ENCODE measurements at regions not wholly inside any gene's neighbourhood (a gene's known extent, or its start where the extent isn't known, plus 50 kb on each side); places are given as distances from the start of the nearest gene placed in this dataset.

DNA sequence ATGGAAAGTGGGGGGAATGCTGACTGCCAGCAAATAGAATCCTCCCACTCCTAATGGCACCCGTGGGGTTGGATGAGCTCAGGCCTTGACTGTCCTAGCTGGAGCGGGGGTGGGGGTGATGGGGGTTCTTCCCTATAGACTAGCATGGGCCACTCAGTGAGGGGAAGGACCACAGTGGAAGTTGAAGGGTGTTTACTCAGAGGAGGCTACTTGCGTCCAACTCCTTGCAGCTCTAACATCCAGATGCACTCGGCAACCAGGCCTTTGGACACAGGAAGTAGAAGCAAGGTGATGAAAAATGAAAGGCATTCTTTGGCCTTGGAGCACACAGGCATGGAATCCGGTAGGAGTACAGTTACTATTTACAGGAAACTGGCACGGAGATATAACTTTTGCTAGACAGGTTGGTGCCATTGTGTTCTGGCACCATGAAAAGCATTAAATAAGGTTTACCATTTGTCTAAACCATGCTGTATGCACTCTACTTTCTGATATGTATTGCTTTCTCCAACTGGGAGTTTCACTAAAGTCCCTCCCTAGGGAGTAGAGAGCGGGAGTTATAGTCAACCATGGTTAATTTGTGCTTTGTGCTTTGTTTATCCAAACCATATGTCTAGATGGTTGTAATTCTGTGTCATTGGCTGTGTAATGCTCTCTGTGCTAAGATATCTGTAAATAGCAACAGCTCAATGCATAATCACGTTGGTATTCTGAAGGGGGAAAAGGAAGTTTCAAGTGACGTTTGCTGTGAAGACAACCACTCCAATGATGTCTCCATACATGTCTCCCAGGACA is 125.3 kb downstream of the TSHZ3 start:
- no peak for DNase-seq (ENCODE audit: low spot score)

- no peak for DNase-seq (ENCODE audit: low spot score)
These were observed 128.7 kb downstream of the TSHZ3 start for GRCh38 chr19:31220540-31220939.

DNA sequence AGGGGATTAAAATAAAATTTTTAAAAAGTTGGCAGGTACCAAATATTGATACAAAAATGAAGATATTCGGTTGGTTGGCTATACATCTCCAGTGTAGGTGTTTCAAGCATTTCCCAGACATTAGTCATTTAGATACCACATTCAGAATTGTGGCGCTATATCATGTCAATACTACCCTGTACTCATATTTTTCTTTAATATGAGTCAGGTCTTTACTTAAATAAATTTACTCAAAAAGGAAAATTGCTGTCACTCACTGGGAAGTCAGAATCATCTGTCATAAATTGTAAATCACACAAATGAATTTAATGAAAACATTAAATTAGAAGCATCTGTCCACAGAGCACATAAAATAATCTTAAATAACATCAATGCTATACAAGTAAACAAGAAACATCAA is 134.2 kb downstream of the TSHZ3 start:
- DNase-seq (ENCODE audit: low spot score): no peak

GRCh38 chr19:31214086-31214485 is 135.2 kb downstream of the TSHZ3 start:
- no peak for DNase-seq (ENCODE audit: low spot score)

DNA sequence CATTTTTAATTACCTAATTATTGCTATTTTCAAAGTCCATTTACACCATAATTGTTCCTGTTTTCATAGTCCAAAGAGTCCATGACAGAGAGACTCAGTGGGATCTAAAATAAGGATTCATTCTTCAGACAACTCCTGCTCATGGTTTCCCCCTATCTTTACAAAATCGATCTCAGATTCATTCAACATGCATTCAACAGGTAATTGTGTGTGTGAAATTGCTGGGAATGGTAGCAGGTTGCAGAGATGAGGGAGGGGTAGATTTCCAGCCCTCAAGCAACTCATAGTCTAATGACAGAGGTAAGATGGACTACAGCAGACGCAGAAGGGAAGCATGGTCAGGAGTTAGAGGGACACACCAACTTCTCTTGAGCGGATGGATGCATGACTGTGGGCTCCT is 138.1 kb downstream of the TSHZ3 start:
- DNase-seq (ENCODE audit: low spot score): no peak

- DNase-seq (ENCODE audit: low spot score): no peak
These were observed 143.2 kb downstream of the TSHZ3 start for GRCh38 chr19:31205887-31206518.

DNA sequence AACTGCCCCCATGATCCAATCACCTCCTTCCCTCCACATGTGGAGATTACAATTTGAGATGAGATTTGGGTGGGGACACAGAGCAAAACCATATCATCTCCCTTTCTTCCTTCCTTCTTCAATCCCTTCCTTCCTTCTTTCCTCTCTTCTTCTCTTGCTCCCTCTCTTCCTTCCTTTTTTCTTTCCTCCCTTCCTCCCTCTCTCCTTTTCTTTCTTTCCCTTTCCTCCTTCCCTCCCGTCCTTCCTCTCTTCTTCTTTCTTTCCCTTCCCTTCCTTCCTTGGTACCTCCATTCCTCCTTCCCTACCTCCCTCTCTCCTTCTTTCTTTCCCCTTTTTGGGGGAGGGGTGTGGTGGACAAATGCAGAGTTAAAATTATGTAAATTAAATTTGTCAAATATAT is 145.1 kb downstream of the TSHZ3 start:
- no peak for DNase-seq (ENCODE audit: low spot score)

- DNase-seq (ENCODE audit: low spot score): no peak
These were observed 164.0 kb downstream of the TSHZ3 start for GRCh38 chr19:31185261-31185660.

- no peak for DNase-seq (ENCODE audit: low spot score)
These were observed 167.7 kb downstream of the TSHZ3 start for GRCh38 chr19:31181535-31181934.

DNA sequence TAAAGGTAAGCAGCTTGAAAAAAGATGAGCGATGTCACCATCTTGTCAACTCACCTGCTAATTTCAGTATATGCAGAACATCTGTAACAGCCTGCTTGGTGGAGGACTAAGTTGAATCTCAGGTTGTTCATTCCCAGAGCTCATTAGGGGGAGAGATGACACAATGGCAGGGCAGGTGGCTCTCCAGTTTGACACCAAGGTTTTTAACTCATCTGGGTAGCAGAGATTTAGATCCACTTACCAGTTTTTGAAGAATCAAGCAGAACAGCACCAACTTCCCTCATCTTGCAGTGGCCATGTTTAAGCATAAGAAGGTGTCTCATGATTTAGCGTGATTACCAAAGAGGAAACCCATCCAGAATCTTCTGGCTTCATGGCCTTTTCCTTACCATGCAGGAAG is 168.3 kb downstream of the TSHZ3 start:
- no peak for DNase-seq (ENCODE audit: low spot score)

GRCh38 chr19:31179471-31179852 is 169.8 kb downstream of the TSHZ3 start:
- DNase-seq (ENCODE audit: low spot score): no peak

DNA sequence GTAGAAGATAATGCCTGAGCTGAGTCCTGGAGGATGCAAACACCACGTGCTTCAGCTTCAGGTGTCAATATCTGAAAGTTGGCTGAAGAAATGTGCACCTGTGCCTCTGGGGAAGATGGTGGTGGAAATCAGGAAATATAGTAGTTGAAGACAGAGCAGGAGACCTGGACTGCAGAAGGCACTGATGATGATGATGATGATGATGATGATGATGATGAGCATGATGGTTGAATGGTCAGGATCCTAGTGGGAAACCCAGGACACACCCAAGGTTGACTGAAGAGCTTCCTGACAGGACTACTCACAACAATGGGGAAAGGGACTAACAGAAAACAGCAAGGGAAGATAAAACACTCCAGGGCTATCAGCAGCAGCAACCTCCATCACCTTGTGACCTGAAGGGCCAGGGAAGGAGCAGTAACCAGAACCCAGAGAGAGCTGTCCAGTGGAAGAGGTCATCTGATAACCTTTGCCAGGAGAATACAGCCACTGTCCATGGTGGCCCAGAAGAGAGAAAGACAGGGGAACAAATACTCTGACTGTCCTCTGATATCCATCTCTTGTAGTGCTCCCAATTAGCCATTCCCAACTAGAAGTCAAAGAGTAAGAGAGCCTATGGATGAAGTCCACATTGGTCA is 170.3 kb downstream of the TSHZ3 start:
- no peak for DNase-seq (ENCODE audit: low spot score)

- no peak for DNase-seq (ENCODE audit: low spot score)
These were observed 172.0 kb downstream of the TSHZ3 start for GRCh38 chr19:31177246-31177645.

GRCh38 chr19:31175564-31176348 is 173.5 kb downstream of the TSHZ3 start:
- peak; percentile 82 for DNase-seq (ENCODE audit: low spot score)

- DNase-seq (ENCODE audit: low spot score): peak; percentile 73
These were observed 174.3 kb downstream of the TSHZ3 start for GRCh38 chr19:31174948-31175347.

DNA sequence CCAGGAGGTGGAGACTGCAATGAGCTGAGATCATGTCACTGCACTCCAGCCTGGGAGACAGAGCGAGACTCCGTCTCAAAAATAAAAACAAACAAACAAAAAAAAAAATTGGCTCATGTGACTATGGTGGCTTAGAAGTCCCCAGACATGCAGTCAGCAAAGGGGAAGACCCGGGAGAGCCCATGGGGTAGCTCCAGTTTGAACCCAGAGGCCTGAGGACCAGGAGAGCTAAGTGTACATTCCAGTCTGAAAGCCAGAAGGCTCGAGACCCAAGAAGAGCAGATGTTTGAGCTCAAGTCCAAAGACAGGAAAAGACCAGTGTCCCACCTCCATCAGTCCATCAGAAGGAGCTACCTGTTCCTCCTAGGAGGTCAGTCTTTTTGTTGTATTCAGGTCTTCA is 175.2 kb downstream of the TSHZ3 start:
- no peak for DNase-seq (ENCODE audit: low spot score)

DNA sequence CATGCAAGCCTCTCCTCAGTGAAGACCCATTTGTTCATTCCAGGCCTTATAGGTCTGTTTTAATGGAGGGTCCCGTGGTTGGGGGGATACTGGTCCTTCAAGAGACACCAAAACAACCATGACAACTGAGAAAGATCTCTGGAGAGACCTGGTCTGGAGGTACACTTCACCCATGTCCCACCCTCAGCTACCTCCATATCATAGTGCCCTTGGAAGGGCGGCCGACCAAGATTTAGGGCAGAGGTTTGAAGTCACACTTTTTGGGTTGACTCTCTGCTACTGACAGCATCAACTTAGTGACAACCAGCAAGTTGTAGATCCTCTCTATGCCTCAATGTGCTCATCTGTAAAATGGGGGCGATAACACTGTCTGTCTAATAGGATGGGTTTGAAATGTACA is 177.3 kb downstream of the TSHZ3 start:
- DNase-seq (ENCODE audit: low spot score): peak; percentile 35

GRCh38 chr19:31170046-31170445 is 179.2 kb downstream of the TSHZ3 start:
- no peak for DNase-seq (ENCODE audit: low spot score)

DNA sequence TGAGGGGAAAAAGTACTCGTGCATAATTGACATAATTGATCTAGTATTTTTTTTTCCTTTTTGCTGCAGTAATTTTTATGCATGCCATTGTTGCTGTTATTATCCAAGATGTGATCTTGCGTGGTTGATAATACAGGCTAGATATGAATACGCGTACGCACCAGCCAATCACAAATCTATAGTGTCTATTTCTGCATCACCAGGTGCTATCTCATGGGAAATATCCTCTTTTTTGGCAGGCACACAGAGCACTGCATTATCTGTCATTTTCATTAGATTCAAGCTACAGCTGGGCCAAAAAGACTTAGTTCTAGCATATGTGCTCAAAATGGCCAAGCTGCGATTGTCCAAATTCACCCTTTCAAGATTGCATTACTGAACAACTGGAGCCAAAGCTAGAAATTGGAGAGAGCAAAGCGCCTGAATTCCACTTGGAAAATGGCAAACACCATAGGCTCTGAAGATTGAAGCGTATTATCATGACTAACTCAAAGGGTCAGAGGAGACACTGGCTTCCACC is 181.1 kb downstream of the TSHZ3 start:
- DNase-seq (ENCODE audit: low spot score): no peak

- DNase-seq (ENCODE audit: low spot score): no peak
These were observed 181.5 kb downstream of the TSHZ3 start for GRCh38 chr19:31167690-31168089.

- DNase-seq (ENCODE audit: low spot score): peak; percentile 35
These were observed 183.0 kb downstream of the TSHZ3 start for GRCh38 chr19:31166206-31166605.

Data from mesenteric fat pad (tissue), 1 donor.